Testis (tissue), 2 donors: ENCODE measurements at regions not wholly inside any gene's neighbourhood (a gene's known extent, or its start where the extent isn't known, plus 50 kb on each side); places are given as distances from the start of the nearest gene placed in this dataset.

Experiments used
- CTCF ChIP-seq, 3 experiments: fragments of 450-650 bp in 2 of 3; fragments of 200-600 bp in 1 of 3; sonication (generic) in 1 of 3; IDR thresholded peaks; one replicate each; pipeline ENCODE4 v1.5.1; 2016 to 2019; ENCODE audit warnings: antibody characterized with exemption in 3 of 3, mild to moderate bottlenecking in 2 of 3, moderate library complexity in 1 of 3
- POLR2A ChIP-seq: fragments of 450-650 bp; IDR thresholded peaks from one replicate; pipeline ENCODE4 v1.6.1; 2017; ENCODE audit warnings: antibody characterized with exemption, mild to moderate bottlenecking, moderate library complexity

- TF ChIP-seq CTCF (IDR thresholded peaks at IDR 0.05) (no peak), POLR2A (no peak)
These were observed 238.1 kb upstream of the ZWINT start for GRCh38 chr10:56599201-56599600.
